ENCODE measurements at regions not wholly inside any gene's neighbourhood (a gene's known extent, or its start where the extent isn't known, plus 50 kb on each side); places are given as distances from the start of the nearest gene placed in this dataset.

DNA sequence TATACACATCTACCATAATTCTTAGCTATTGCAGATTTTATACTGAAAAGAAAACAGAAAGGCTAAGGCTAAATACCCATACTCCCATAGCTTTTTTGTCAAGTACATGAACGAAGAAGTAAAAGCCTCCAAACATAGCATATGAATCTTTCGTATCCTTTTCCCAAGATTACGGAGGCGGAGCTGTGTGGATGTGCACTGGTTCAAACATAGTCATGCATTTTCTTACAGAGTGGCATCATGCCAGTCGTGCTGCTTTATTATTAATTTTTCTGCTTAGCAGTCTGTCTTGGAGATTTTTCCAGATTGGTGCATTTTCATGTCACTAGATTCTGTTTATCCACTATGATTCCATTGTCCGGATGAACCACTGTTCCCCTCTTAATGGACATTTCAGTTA, 118.7 kb upstream of the RUNX3 start:
- TF ChIP-seq ARNTL (CRISPR knock-in tag; IDR thresholded peaks at IDR 0.05; ENCODE audit: borderline replicate concordance, low read depth) (no peak), ESRRG (CRISPR knock-in tag; IDR thresholded peaks at IDR 0.05) (no peak), ZNF8 (CRISPR knock-in tag; IDR thresholded peaks at IDR 0.05) (no peak), OSR1 (CRISPR knock-in tag; IDR thresholded peaks at IDR 0.05) (no peak), RARB (CRISPR knock-in tag; IDR thresholded peaks at IDR 0.05) (no peak), ISL1 (CRISPR knock-in tag; IDR thresholded peaks at IDR 0.05) (no peak), ZNF70 (CRISPR knock-in tag; IDR thresholded peaks at IDR 0.05) (no peak), GLIS3 (CRISPR knock-in tag; IDR thresholded peaks at IDR 0.05) (no peak), ZFP3 (CRISPR knock-in tag; IDR thresholded peaks at IDR 0.05) (no peak)
- TF ChIP-seq, protein P1, sequence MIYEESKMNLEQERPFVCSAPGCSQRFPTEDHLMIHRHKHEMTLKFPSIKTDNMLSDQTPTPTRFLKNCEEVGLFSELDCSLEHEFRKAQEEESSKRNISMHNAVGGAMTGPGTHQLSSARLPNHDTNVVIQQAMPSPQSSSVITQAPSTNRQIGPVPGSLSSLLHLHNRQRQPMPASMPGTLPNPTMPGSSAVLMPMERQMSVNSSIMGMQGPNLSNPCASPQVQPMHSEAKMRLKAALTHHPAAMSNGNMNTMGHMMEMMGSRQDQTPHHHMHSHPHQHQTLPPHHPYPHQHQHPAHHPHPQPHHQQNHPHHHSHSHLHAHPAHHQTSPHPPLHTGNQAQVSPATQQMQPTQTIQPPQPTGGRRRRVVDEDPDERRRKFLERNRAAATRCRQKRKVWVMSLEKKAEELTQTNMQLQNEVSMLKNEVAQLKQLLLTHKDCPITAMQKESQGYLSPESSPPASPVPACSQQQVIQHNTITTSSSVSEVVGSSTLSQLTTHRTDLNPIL (CRISPR knock-in tag; IDR thresholded peaks at IDR 0.05; ENCODE audit: low read depth): no peak
- TF ChIP-seq, protein P2, sequence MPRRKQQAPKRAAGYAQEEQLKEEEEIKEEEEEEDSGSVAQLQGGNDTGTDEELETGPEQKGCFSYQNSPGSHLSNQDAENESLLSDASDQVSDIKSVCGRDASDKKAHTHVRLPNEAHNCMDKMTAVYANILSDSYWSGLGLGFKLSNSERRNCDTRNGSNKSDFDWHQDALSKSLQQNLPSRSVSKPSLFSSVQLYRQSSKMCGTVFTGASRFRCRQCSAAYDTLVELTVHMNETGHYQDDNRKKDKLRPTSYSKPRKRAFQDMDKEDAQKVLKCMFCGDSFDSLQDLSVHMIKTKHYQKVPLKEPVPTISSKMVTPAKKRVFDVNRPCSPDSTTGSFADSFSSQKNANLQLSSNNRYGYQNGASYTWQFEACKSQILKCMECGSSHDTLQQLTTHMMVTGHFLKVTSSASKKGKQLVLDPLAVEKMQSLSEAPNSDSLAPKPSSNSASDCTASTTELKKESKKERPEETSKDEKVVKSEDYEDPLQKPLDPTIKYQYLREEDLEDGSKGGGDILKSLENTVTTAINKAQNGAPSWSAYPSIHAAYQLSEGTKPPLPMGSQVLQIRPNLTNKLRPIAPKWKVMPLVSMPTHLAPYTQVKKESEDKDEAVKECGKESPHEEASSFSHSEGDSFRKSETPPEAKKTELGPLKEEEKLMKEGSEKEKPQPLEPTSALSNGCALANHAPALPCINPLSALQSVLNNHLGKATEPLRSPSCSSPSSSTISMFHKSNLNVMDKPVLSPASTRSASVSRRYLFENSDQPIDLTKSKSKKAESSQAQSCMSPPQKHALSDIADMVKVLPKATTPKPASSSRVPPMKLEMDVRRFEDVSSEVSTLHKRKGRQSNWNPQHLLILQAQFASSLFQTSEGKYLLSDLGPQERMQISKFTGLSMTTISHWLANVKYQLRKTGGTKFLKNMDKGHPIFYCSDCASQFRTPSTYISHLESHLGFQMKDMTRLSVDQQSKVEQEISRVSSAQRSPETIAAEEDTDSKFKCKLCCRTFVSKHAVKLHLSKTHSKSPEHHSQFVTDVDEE (CRISPR knock-in tag; IDR thresholded peaks at IDR 0.05): no peak
